Esophagus muscularis mucosa (tissue), 4 donors: ENCODE measurements at regions not wholly inside any gene's neighbourhood (a gene's known extent, or its start where the extent isn't known, plus 50 kb on each side); places are given as distances from the start of the nearest gene placed in this dataset.

ENCODE experiments used
- CTCF ChIP-seq, 3 experiments: fragments of 200-600 bp in 2 of 3; fragments of 450-650 bp in 1 of 3; sonication (generic) in 2 of 3; IDR thresholded peaks; one replicate each; pipeline ENCODE4 v1.5.1; 2017 to 2019; ENCODE audit warnings: antibody characterized with exemption in 3 of 3, mild to moderate bottlenecking in 2 of 3, moderate library complexity in 1 of 3
- EP300 ChIP-seq: sonication (generic); formaldehyde crosslinking; IDR thresholded peaks from one replicate; pipeline ENCODE4 v1.6.1; 2017; ENCODE audit warnings: antibody characterized with exemption
- POLR2A ChIP-seq: fragments of 450-650 bp; IDR thresholded peaks from one replicate; pipeline ENCODE4 v1.6.1; 2017; ENCODE audit warnings: antibody characterized with exemption, moderate library complexity, mild to moderate bottlenecking, low read depth
- POLR2AphosphoS5 ChIP-seq, 2 donors: sonication (generic); formaldehyde crosslinking; IDR thresholded peaks; one replicate each; pipeline ENCODE4 v1.6.1; 2017; ENCODE audit warnings: antibody characterized with exemption in 2 of 2

- TF ChIP-seq CTCF (IDR thresholded peaks at IDR 0.05) (no peak), POLR2A (no peak), POLR2AphosphoS5 (IDR thresholded peaks at IDR 0.05) (no peak), EP300 (no peak)
These were observed 51.6 kb upstream of the CDKN2AIPNL start for GRCh38 chr5:134463176-134463720.
